Right lobe of liver (tissue), 6 donors: ENCODE measurements at regions not wholly inside any gene's neighbourhood (a gene's known extent, or its start where the extent isn't known, plus 50 kb on each side); places are given as distances from the start of the nearest gene placed in this dataset.

ENCODE experiments used
- ATAC-seq, 4 donors: fragments of 200-7000 bp; cut with Tn5 transposase; one replicate each; pipeline ENCODE4 v1.9.1; 2020; ENCODE audit warnings: mild to moderate bottlenecking in 4 of 4, moderate library complexity in 4 of 4
- DNase-seq, 3 donors: peaks; one replicate each; pipeline ENCODE4 v3.0.0-alpha.2; 2020
- H3K27ac ChIP-seq, 3 donors: fragments of 200-600 bp; one replicate each; pipeline ENCODE4 v1.8.0; 2022
- H3K27me3 ChIP-seq, 2 donors: fragments of 200-600 bp; one replicate each; pipeline ENCODE4 v1.8.0; 2022
- H3K36me3 ChIP-seq, 4 donors: fragments of 200-600 bp; sonication (generic) in 1 of 4; one replicate each; pipeline versions ENCODE4 v1.5.1 to v1.8.0; 2017 to 2022; ENCODE audit warnings: control low read depth in 1 of 4
- H3K4me1 ChIP-seq, 4 donors: fragments of 200-600 bp; sonication (generic) in 1 of 4; one replicate each; pipeline versions ENCODE4 v1.5.1 to v1.8.0; 2017 to 2022; ENCODE audit warnings: control low read depth in 1 of 4
- H3K4me3 ChIP-seq, 3 donors: fragments of 200-600 bp; one replicate each; pipeline ENCODE4 v1.8.0; 2022
- H3K9me3 ChIP-seq, 4 donors: fragments of 200-600 bp; sonication (generic) in 1 of 4; one replicate each; pipeline versions ENCODE4 v1.5.1 to v1.8.0; 2017 to 2022; ENCODE audit warnings: control low read depth in 1 of 4
- CTCF ChIP-seq, 4 donors: fragments of 200-600 bp in 3 of 4; fragments of 450-650 bp in 1 of 4; IDR thresholded peaks; one replicate each; pipeline versions ENCODE4 v1.5.1 to v1.8.0; 2016 to 2022; ENCODE audit warnings: antibody characterized with exemption in 4 of 4, mild to moderate bottlenecking in 2 of 4
- POLR2A ChIP-seq: fragments of 450-650 bp; IDR thresholded peaks from one replicate; pipeline ENCODE4 v1.6.1; 2017; ENCODE audit warnings: antibody characterized with exemption, mild to moderate bottlenecking
- WGBS: methylation state at CpG from one replicate; pipeline ENCODE4 v1.1.6; 2018; ENCODE audit warnings: low coverage, low lambda C conversion rate; ENCODE audit not compliant: insufficient coverage; ENCODE audit errors: missing lambda C conversion rate; 5-methylcytosine and 5-hydroxymethylcytosine counted together
- intact Hi-C, 2 donors: fragments of 100-400 bp; cut with DNase I; formaldehyde crosslinking; loops; one replicate each; pipeline versions ENCODE4 v1.11.2 to v1.14.1; 2022
- donor health status: DM: no; HTN: yes; CAD: no.
- donor health status: DM: no; HTN: no; CAD: no.
- donor health status: DM: no; HTN: no; CAD: no.
- donor health status: DM: no; HTN: yes; CAD: no.
- donor health status: DM: no; HTN: yes; CAD: no.

- 49% methylated on average over 5 of the region's 5 CpGs for WGBS
- H3K36me3 ChIP-seq: no peaks in the 10 kb centered on the region
- H3K9me3 ChIP-seq: no peaks in the 10 kb centered on the region
- intact Hi-C loops: no loop called here
- no peak for TF ChIP-seq POLR2A
- TF ChIP-seq CTCF (IDR thresholded peaks at IDR 0.05): no peak
- no peak for DNase-seq
- no peak overlapping the region for H3K27ac ChIP-seq
- ATAC-seq: no peak
- no peaks in the 10 kb centered on the region for H3K4me1 ChIP-seq
- H3K4me3 ChIP-seq: no peak overlapping the region
- no peaks in the 10 kb centered on the region for H3K27me3 ChIP-seq
Measured at GRCh38 chr1:242754926-242755325, 230.4 kb upstream of the PLD5 start.

- TF ChIP-seq CTCF (IDR thresholded peaks at IDR 0.05): no peak
- TF ChIP-seq POLR2A: no peak
- DNase-seq: no peak
- Histone ChIP-seq H3K9me3 (no peaks in the 10 kb centered on the region), H3K27ac (no peak overlapping the region), H3K4me3 (no peak overlapping the region), H3K27me3 (no peaks in the 10 kb centered on the region), H3K36me3 (no peaks in the 10 kb centered on the region), H3K4me1 (no peaks in the 10 kb centered on the region)
- intact Hi-C loops: no loop called here
- no peak for ATAC-seq
- WGBS: 39% methylated on average over 2 of the region's 2 CpGs
Measured at GRCh38 chr1:242754125-242754524, 229.6 kb upstream of the PLD5 start.

- Histone ChIP-seq H3K4me1 (no peaks in the 10 kb centered on the region), H3K36me3 (no peaks in the 10 kb centered on the region), H3K27ac (no peak overlapping the region), H3K27me3 (no peaks in the 10 kb centered on the region), H3K4me3 (no peak overlapping the region), H3K9me3 (no peaks in the 10 kb centered on the region)
- TF ChIP-seq POLR2A: no peak
- TF ChIP-seq CTCF (IDR thresholded peaks at IDR 0.05): no peak
- ATAC-seq (no peak), DNase-seq (no peak)
- 72% methylated on average over 5 of the region's 5 CpGs for WGBS
- intact Hi-C loops: no loop called here
Measured at GRCh38 chr1:242747233-242747632, 222.7 kb upstream of the PLD5 start.

- no peak overlapping the region for H3K4me3 ChIP-seq
- no peaks in the 10 kb centered on the region for H3K9me3 ChIP-seq
- H3K27ac ChIP-seq: no peak overlapping the region
- WGBS: 20% methylated on average over 1 of the region's 1 CpG
- H3K4me1 ChIP-seq: no peaks in the 10 kb centered on the region
- intact Hi-C loops: no loop called here
- no peak for DNase-seq
- no peak for ATAC-seq
- H3K27me3 ChIP-seq: no peaks in the 10 kb centered on the region
- no peaks in the 10 kb centered on the region for H3K36me3 ChIP-seq
- TF ChIP-seq POLR2A (no peak), CTCF (IDR thresholded peaks at IDR 0.05) (no peak)
Measured at GRCh38 chr1:242745079-242745478, 220.6 kb upstream of the PLD5 start.
